ENCODE measurements at regions not wholly inside any gene's neighbourhood (a gene's known extent, or its start where the extent isn't known, plus 50 kb on each side); places are given as distances from the start of the nearest gene placed in this dataset.

- H3K27me3 ChIP-seq (ENCODE audit: control insufficient read depth in 4 of 4, insufficient read depth in 4 of 4, low read length in 3 of 4) = peaks cover 0 to 2% (median 0%) of the 10 kb centered on the region in 4 donors
- DNase-seq (ENCODE audit: low spot score) = no peak
- H3K9me3 ChIP-seq (ENCODE audit: control insufficient read depth in 4 of 4, low read length in 3 of 4) = no peaks in the 10 kb centered on the region
- H3K9ac ChIP-seq (ENCODE audit: low read depth in 1 of 2, low read length in 2 of 2) = no peak overlapping the region
- TF ChIP-seq TAF1 (conservative IDR thresholded peaks at IDR 0.05) (no peak), FOXA2 (IDR thresholded peaks at IDR 0.05) (no peak), ATF3 (IDR thresholded peaks at IDR 0.05) (no peak), HNF4A (conservative IDR thresholded peaks at IDR 0.05) (no peak), REST (IDR thresholded peaks at IDR 0.05) (no peak), SP1 (IDR thresholded peaks at IDR 0.05) (no peak), RAD21 (IDR thresholded peaks at IDR 0.05) (no peak), ZBTB33 (IDR thresholded peaks at IDR 0.05) (no peak), YY1 (IDR thresholded peaks at IDR 0.05) (no peak)
- H3K36me3 ChIP-seq (ENCODE audit: control insufficient read depth in 4 of 4, insufficient read depth in 3 of 4, low read depth in 1 of 4, low read length in 3 of 4) = no peaks in the 10 kb centered on the region
- H3K4me1 ChIP-seq (ENCODE audit: control insufficient read depth in 4 of 4, insufficient read depth in 4 of 4, low read length in 3 of 4) = no peaks in the 10 kb centered on the region
- WGBS = 83% methylated on average over 1 of the region's 1 CpG
- H3K27ac ChIP-seq (ENCODE audit: low read depth in 1 of 2, low read length in 2 of 2) = no peak overlapping the region
- no peak overlapping the region for H3K4me3 ChIP-seq (ENCODE audit: low read depth in 1 of 3, low read length in 3 of 3)
Observed at GRCh38 chr2:225864394-225864793, 464.9 kb downstream of the NYAP2 start.

- no peaks in the 10 kb centered on the region for H3K27me3 ChIP-seq (ENCODE audit: control insufficient read depth in 4 of 4, insufficient read depth in 4 of 4, low read length in 3 of 4)
- TF ChIP-seq FOXA2 (IDR thresholded peaks at IDR 0.05) (no peak), MAX (IDR thresholded peaks at IDR 0.05) (no peak), HNF4G (IDR thresholded peaks at IDR 0.05) (no peak), ATF3 (IDR thresholded peaks at IDR 0.05) (no peak), REST (IDR thresholded peaks at IDR 0.05) (no peak), YY1 (IDR thresholded peaks at IDR 0.05) (no peak), SP1 (IDR thresholded peaks at IDR 0.05) (no peak), FOXA1 (IDR thresholded peaks at IDR 0.05) (no peak), GABPA (IDR thresholded peaks at IDR 0.05 in 1 of 2, conservative IDR thresholded peaks at IDR 0.05 in 1 of 2) (no peak), TAF1 (conservative IDR thresholded peaks at IDR 0.05) (no peak), EGR1 (IDR thresholded peaks at IDR 0.05; ENCODE audit: low read depth in 2 of 2) (no peak), RAD21 (IDR thresholded peaks at IDR 0.05) (no peak), RXRA (IDR thresholded peaks at IDR 0.05) (no peak), NR2F2 (IDR thresholded peaks at IDR 0.05) (no peak), ZBTB33 (IDR thresholded peaks at IDR 0.05) (no peak)
- no peaks in the 10 kb centered on the region for H3K9me3 ChIP-seq (ENCODE audit: control insufficient read depth in 4 of 4, low read length in 3 of 4)
- no peaks in the 10 kb centered on the region for H3K4me1 ChIP-seq (ENCODE audit: control insufficient read depth in 4 of 4, insufficient read depth in 4 of 4, low read length in 3 of 4)
- 40% methylated on average over 1 of the region's 1 CpG for WGBS
- no peak overlapping the region for H3K9ac ChIP-seq (ENCODE audit: low read depth in 1 of 2, low read length in 2 of 2)
- no peak for DNase-seq (ENCODE audit: low spot score)
- H3K36me3 ChIP-seq (ENCODE audit: control insufficient read depth in 4 of 4, insufficient read depth in 3 of 4, low read depth in 1 of 4, low read length in 3 of 4) = no peaks in the 10 kb centered on the region
- no peak overlapping the region for H3K27ac ChIP-seq (ENCODE audit: low read depth in 1 of 2, low read length in 2 of 2)
- no peak overlapping the region for H3K4me3 ChIP-seq (ENCODE audit: low read depth in 1 of 3, low read length in 3 of 3)
Observed at GRCh38 chr2:225842939-225843338, 443.4 kb downstream of the NYAP2 start.

All from liver (tissue), 7 donors.